CD4-positive, alpha-beta T cell (primary cell): ENCODE measurements at regions not wholly inside any gene's neighbourhood (a gene's known extent, or its start where the extent isn't known, plus 50 kb on each side); places are given as distances from the start of the nearest gene placed in this dataset.

Experiments used
- ATAC-seq: fragments of 200-7000 bp; cut with Tn5 transposase; one replicate; pipeline ENCODE4 v1.10.0; 2022; ENCODE audit warnings: mild to moderate bottlenecking; ENCODE audit not compliant: poor library complexity
- CTCF ChIA-PET: fragments of 350-600 bp; sonication (Branson Sonifier 250); formaldehyde crosslinking; loops from one replicate; lab custom pipeline; 2021; ENCODE audit warnings: antibody characterized with exemption, inconsistent platforms; lab: Charles Lee
- POLR2A ChIA-PET: fragments of 350-600 bp; sonication (Branson Sonifier 250); formaldehyde crosslinking; loops from one replicate; lab custom pipeline; 2021; ENCODE audit warnings: antibody characterized with exemption, inconsistent platforms; lab: Charles Lee
- DNase-seq, 14 experiments: peaks; one replicate each; pipeline ENCODE4 v3.0.0-alpha.2; 2013 to 2020; ENCODE audit warnings: mixed read lengths in 2 of 14
- H3K27ac ChIP-seq, 2 donors: one replicate each; pipeline versions ENCODE4 v1.5.1 to v1.7.0; 2013; ENCODE audit warnings: low read length in 2 of 2, low read depth in 1 of 2, mild to moderate bottlenecking in 1 of 2
- H3K27me3 ChIP-seq, 2 experiments: 1 replicate in 1 of 2; 2 replicates in 1 of 2; pipeline versions ENCODE4 v1.6.1 to v1.7.0; 2013; ENCODE audit warnings: low read length in 2 of 2, control low read depth in 1 of 2, mild to moderate bottlenecking in 1 of 2, moderate library complexity in 1 of 2; ENCODE audit not compliant: insufficient read depth in 2 of 2, control insufficient read depth in 1 of 2
- H3K36me3 ChIP-seq: one replicate; pipeline ENCODE4 v1.6.1; 2013; ENCODE audit warnings: low read length, control low read depth; ENCODE audit not compliant: insufficient read depth
- H3K4me1 ChIP-seq: one replicate; pipeline ENCODE4 v1.6.1; 2013; ENCODE audit warnings: low read length, control low read depth; ENCODE audit not compliant: insufficient read depth
- H3K4me3 ChIP-seq: one replicate; pipeline ENCODE4 v1.5.1; 2013; ENCODE audit warnings: mild to moderate bottlenecking, low read length, moderate library complexity
- H3K9me3 ChIP-seq, 2 experiments: 1 replicate in 1 of 2; 2 replicates in 1 of 2; pipeline versions ENCODE4 v1.6.1 to v1.7.0; 2013; ENCODE audit warnings: low read length in 2 of 2, mild to moderate bottlenecking in 2 of 2, control low read depth in 1 of 2, moderate library complexity in 1 of 2; ENCODE audit not compliant: control insufficient read depth in 1 of 2, insufficient read depth in 1 of 2
- H3K27ac Mint-ChIP-seq: one replicate; pipeline ENCODE4 v1.8.0; 2020; ENCODE audit warnings: mixed read lengths
- H3K27me3 Mint-ChIP-seq: one replicate; pipeline ENCODE4 v1.8.0; 2021; ENCODE audit warnings: mixed read lengths
- H3K36me3 Mint-ChIP-seq: one replicate; pipeline ENCODE4 v1.8.0; 2021; ENCODE audit warnings: low read depth, mixed read lengths
- H3K4me1 Mint-ChIP-seq: one replicate; pipeline ENCODE4 v1.8.0; 2021; ENCODE audit warnings: low read depth, mixed read lengths
- H3K4me3 Mint-ChIP-seq: one replicate; pipeline ENCODE4 v1.8.0; 2020; ENCODE audit warnings: mild to moderate bottlenecking, mixed read lengths
- H3K9me3 Mint-ChIP-seq: one replicate; pipeline ENCODE4 v1.8.0; 2020; ENCODE audit warnings: mixed read lengths
- CTCF ChIP-seq: fragments of 200-600 bp; IDR thresholded peaks from one replicate; pipeline ENCODE4 v1.8.0; 2022; ENCODE audit warnings: antibody characterized with exemption, mild to moderate bottlenecking
- intact Hi-C, 2 experiments: fragments of 100-400 bp; cut with DNase I in 1 of 2; cut with micrococcal nuclease in 1 of 2; formaldehyde crosslinking; loops; one replicate each; pipeline versions ENCODE4 v1.15.1 to v1.9.0; 2023 to 2025; cut with DNase I, micrococcal nuclease

- intact Hi-C loops, result no loop called here
- H3K9me3 Mint-ChIP-seq, result no peaks in the 10 kb centered on the region
- Histone ChIP-seq H3K27ac (no peak overlapping the region), H3K9me3 (no peaks in the 10 kb centered on the region), H3K27me3 (no peaks in the 10 kb centered on the region), H3K36me3 (no peaks in the 10 kb centered on the region), H3K4me3 (no peak overlapping the region), H3K4me1 (no peaks in the 10 kb centered on the region)
- no peak overlapping the region for H3K4me3 Mint-ChIP-seq
- no peaks in the 10 kb centered on the region for H3K27me3 Mint-ChIP-seq
- no peaks in the 10 kb centered on the region for H3K36me3 Mint-ChIP-seq
- no peak for TF ChIP-seq CTCF
- ChIA-PET CTCF (no interaction called here), POLR2A (no interaction called here)
- H3K27ac Mint-ChIP-seq, result no peak overlapping the region
- H3K4me1 Mint-ChIP-seq, result no peaks in the 10 kb centered on the region
- ATAC-seq (no peak), DNase-seq (no peak)
Observed at GRCh38 chr2:105682401-105682800, 62.3 kb upstream of the NCK2 start.

- Mint-ChIP-seq H3K27me3 (no peaks in the 10 kb centered on the region), H3K4me1 (no peaks in the 10 kb centered on the region), H3K27ac (no peak overlapping the region), H3K4me3 (no peak overlapping the region), H3K9me3 (no peaks in the 10 kb centered on the region), H3K36me3 (no peaks in the 10 kb centered on the region)
- no peak for DNase-seq
- H3K9me3 ChIP-seq, result no peaks in the 10 kb centered on the region
- H3K4me1 ChIP-seq, result no peaks in the 10 kb centered on the region
- ChIA-PET CTCF (no interaction called here), POLR2A (no interaction called here)
- no peaks in the 10 kb centered on the region for H3K36me3 ChIP-seq
- H3K27ac ChIP-seq, result no peak overlapping the region
- intact Hi-C loops, result no loop called here
- no peak overlapping the region for H3K4me3 ChIP-seq
- no peak for TF ChIP-seq CTCF
- no peak for ATAC-seq
- H3K27me3 ChIP-seq, result no peaks in the 10 kb centered on the region
Observed at GRCh38 chr2:105681927-105682326, 62.8 kb upstream of the NCK2 start.

GRCh38 chr2:105680357-105680756, 64.4 kb upstream of the NCK2 start:
- no peak overlapping the region for H3K4me3 Mint-ChIP-seq
- H3K27me3 ChIP-seq, result no peaks in the 10 kb centered on the region
- H3K36me3 Mint-ChIP-seq, result no peaks in the 10 kb centered on the region
- H3K36me3 ChIP-seq, result no peaks in the 10 kb centered on the region
- CTCF ChIA-PET, result no interaction called here
- DNase-seq (no peak), ATAC-seq (no peak)
- H3K4me1 ChIP-seq, result no peaks in the 10 kb centered on the region
- POLR2A ChIA-PET, result no interaction called here
- no peak for TF ChIP-seq CTCF
- H3K4me1 Mint-ChIP-seq, result peaks cover under 1% of the 10 kb centered on the region
- H3K9me3 Mint-ChIP-seq, result no peaks in the 10 kb centered on the region
- no peak overlapping the region for H3K4me3 ChIP-seq
- H3K27me3 Mint-ChIP-seq, result no peaks in the 10 kb centered on the region
- no peaks in the 10 kb centered on the region for H3K9me3 ChIP-seq
- H3K27ac ChIP-seq, result no peak overlapping the region
- intact Hi-C loops, result no loop called here
- no peak overlapping the region for H3K27ac Mint-ChIP-seq
